HEK293T (cell line): ENCODE measurements at regions not wholly inside any gene's neighbourhood (a gene's known extent, or its start where the extent isn't known, plus 50 kb on each side); places are given as distances from the start of the nearest gene placed in this dataset.
"Not testable (repeated sequence)": the region's sequence is repeated elsewhere in the genome, so short reads cannot be mapped to it uniquely, and the experiment has no call there.

Experiments
- CTCF ChIA-PET: fragments of 350-600 bp; formaldehyde crosslinking; extraction: SDS; loops from one replicate; lab custom pipeline; 2021; ENCODE audit warnings: antibody characterized with exemption, inconsistent platforms; lab: Yijun Ruan, JAX
- POLR2A ChIA-PET: fragments of 350-600 bp; formaldehyde crosslinking; extraction: SDS; loops from one replicate; lab custom pipeline; 2020; ENCODE audit warnings: antibody characterized with exemption, inconsistent platforms; lab: Yijun Ruan, JAX
- DNase-seq: peaks from one replicate; pipeline ENCODE4 v3.0.0; 2012; ENCODE audit warnings: mixed read lengths; ENCODE audit errors: extremely low spot score
- ARNT ChIP-seq: fragments of 450-650 bp; IDR thresholded peaks from 2 replicates; pipeline ENCODE4 v1.6.1; 2017; ENCODE audit warnings: mild to moderate bottlenecking
- BHLHE40 ChIP-seq: fragments of 450-650 bp; IDR thresholded peaks from 2 replicates; pipeline ENCODE4 v1.6.1; 2016; ENCODE audit warnings: mild to moderate bottlenecking, moderate library complexity, borderline replicate concordance
- CTBP1 ChIP-seq: fragments of 450-650 bp; IDR thresholded peaks from 2 replicates; pipeline ENCODE4 v1.6.1; 2016; ENCODE audit warnings: borderline replicate concordance
- ELF4 ChIP-seq: fragments of 450-650 bp; IDR thresholded peaks from 2 replicates; pipeline ENCODE4 v1.6.1; 2017; ENCODE audit warnings: antibody characterized with exemption
- FOXA1 ChIP-seq: fragments of 450-650 bp; IDR thresholded peaks from 2 replicates; pipeline ENCODE4 v1.6.1; 2016; ENCODE audit warnings: mild to moderate bottlenecking
- FOXK2 ChIP-seq: fragments of 450-650 bp; IDR thresholded peaks from 2 replicates; pipeline ENCODE4 v1.6.1; 2016; ENCODE audit warnings: mild to moderate bottlenecking
- FOXM1 ChIP-seq: fragments of 450-650 bp; IDR thresholded peaks from 2 replicates; pipeline ENCODE4 v1.6.1; 2017; ENCODE audit warnings: mild to moderate bottlenecking, borderline replicate concordance
- HDGF ChIP-seq: fragments of 450-650 bp; IDR thresholded peaks from 2 replicates; pipeline ENCODE4 v1.6.1; 2017; ENCODE audit warnings: antibody characterized with exemption, borderline replicate concordance
- L3MBTL2 ChIP-seq: fragments of 450-650 bp; conservative IDR thresholded peaks from 2 replicates; pipeline ENCODE4 v1.6.1; 2016; ENCODE audit warnings: mild to moderate bottlenecking
- LEF1 ChIP-seq: fragments of 450-650 bp; IDR thresholded peaks from 2 replicates; pipeline ENCODE4 v1.6.1; 2017; ENCODE audit warnings: mild to moderate bottlenecking, borderline replicate concordance
- NFRKB ChIP-seq: fragments of 450-650 bp; IDR thresholded peaks from 2 replicates; pipeline ENCODE4 v1.6.1; 2016; ENCODE audit warnings: mild to moderate bottlenecking, moderate library complexity
- PKNOX1 ChIP-seq: fragments of 450-650 bp; IDR thresholded peaks from 2 replicates; pipeline ENCODE4 v1.6.1; 2016
- SP1 ChIP-seq: fragments of 450-650 bp; IDR thresholded peaks from 2 replicates; pipeline ENCODE4 v1.6.1; 2017
- SUZ12 ChIP-seq: fragments of 450-650 bp; IDR thresholded peaks from 2 replicates; pipeline ENCODE4 v1.6.1; 2016; ENCODE audit warnings: mild to moderate bottlenecking
- TARDBP ChIP-seq: fragments of 450-650 bp; IDR thresholded peaks from 2 replicates; pipeline ENCODE4 v1.6.1; 2016
- ZNF384 ChIP-seq: fragments of 450-650 bp; IDR thresholded peaks from 2 replicates; pipeline ENCODE4 v1.6.1; 2016

GRCh38 chr5:24235946-24236345, 408.8 kb downstream of the CDH10 start:
- POLR2A ChIA-PET: no interaction called here
- DNase-seq: no peak
- CTCF ChIA-PET: no interaction called here
- TF ChIP-seq TARDBP (no peak), ELF4 (no peak), LEF1 (no peak), FOXA1 (no peak), BHLHE40 (no peak), NFRKB (no peak), ZNF384 (no peak), CTBP1 (no peak), SUZ12 (no peak), FOXM1 (no peak), PKNOX1 (no peak), HDGF (no peak)

GRCh38 chr5:24245821-24246220, 399.0 kb downstream of the CDH10 start:
- no peak for TF ChIP-seq SP1
- TF ChIP-seq L3MBTL2: no peak
- no peak for TF ChIP-seq LEF1
- no peak for TF ChIP-seq FOXA1
- TF ChIP-seq BHLHE40: no peak
- TF ChIP-seq NFRKB: no peak
- no peak for TF ChIP-seq ZNF384
- no peak for TF ChIP-seq FOXK2
- TF ChIP-seq TARDBP: no peak
- TF ChIP-seq CTBP1: no peak
- no peak for TF ChIP-seq FOXM1
- TF ChIP-seq ELF4: no peak
- no peak for TF ChIP-seq ARNT
- TF ChIP-seq PKNOX1: no peak
- no peak for TF ChIP-seq SUZ12
- no peak for TF ChIP-seq HDGF
- ChIA-PET CTCF (no interaction called here), POLR2A (no interaction called here)
- DNase-seq: no peak

- TF ChIP-seq ZNF384: no peak
- ChIA-PET POLR2A (no interaction called here), CTCF (no interaction called here)
- no peak for DNase-seq
Measured at GRCh38 chr5:24264547-24264946, 380.2 kb downstream of the CDH10 start.

- ChIA-PET CTCF (no interaction called here), POLR2A (no interaction called here)
- TF ChIP-seq FOXM1 (no peak), ARNT (no peak), CTBP1 (no peak), SUZ12 (no peak), TARDBP (no peak), FOXA1 (no peak), LEF1 (no peak), HDGF (no peak), SP1 (no peak)
- no peak for DNase-seq
Measured at GRCh38 chr5:24265306-24265705, 379.5 kb downstream of the CDH10 start.

- ChIA-PET POLR2A (no interaction called here), CTCF (no interaction called here)
- no peak for DNase-seq
- no peak for TF ChIP-seq ELF4
- TF ChIP-seq FOXA1: no peak
- TF ChIP-seq ZNF384: no peak
- TF ChIP-seq SP1: no peak
- TF ChIP-seq FOXM1: no peak
- TF ChIP-seq PKNOX1: no peak
- no peak for TF ChIP-seq L3MBTL2
- no peak for TF ChIP-seq TARDBP
- no peak for TF ChIP-seq LEF1
- no peak for TF ChIP-seq CTBP1
- no peak for TF ChIP-seq HDGF
- TF ChIP-seq FOXK2: no peak
Measured at GRCh38 chr5:24268482-24269056, 376.2 kb downstream of the CDH10 start.

- CTCF ChIA-PET, POLR2A ChIA-PET, DNase-seq: not testable (repeated sequence)
Measured at GRCh38 chr5:24271702-24272118, 373.1 kb downstream of the CDH10 start.

- TF ChIP-seq CTBP1 (no peak), FOXM1 (no peak), SUZ12 (no peak), SP1 (no peak), FOXA1 (no peak), HDGF (no peak), TARDBP (no peak), FOXK2 (no peak), NFRKB (no peak), ARNT (no peak), LEF1 (no peak), BHLHE40 (no peak), L3MBTL2 (no peak), ZNF384 (no peak), ELF4 (no peak), PKNOX1 (no peak)
- CTCF ChIA-PET: no interaction called here
- POLR2A ChIA-PET: no interaction called here
- no peak for DNase-seq
Measured at GRCh38 chr5:24272741-24273140, 372.0 kb downstream of the CDH10 start.
